HepG2 (cell line): ENCODE measurements at regions not wholly inside any gene's neighbourhood (a gene's known extent, or its start where the extent isn't known, plus 50 kb on each side); places are given as distances from the start of the nearest gene placed in this dataset.

ENCODE experiments used
- CCDC6 ChIP-seq: sonication (generic); formaldehyde crosslinking; IDR thresholded peaks from 2 replicates; pipeline ENCODE4 v1.8.1; 2022; ENCODE audit warnings: mild to moderate bottlenecking, missing genetic modification reagents, moderate library complexity
- KAT2B ChIP-seq: fragments of 150-350 bp; IDR thresholded peaks from 2 replicates; pipeline ENCODE4 v1.6.1; 2014; ENCODE audit warnings: low read depth, low read length, borderline replicate concordance
- KAT7 ChIP-seq: IDR thresholded peaks from 2 replicates; pipeline ENCODE4 v1.6.1; 2018; ENCODE audit warnings: borderline replicate concordance, missing compliant biosample characterization
- MIXL1 ChIP-seq: IDR thresholded peaks from 2 replicates; pipeline ENCODE4 v1.6.1; 2016
- ONECUT2 ChIP-seq: sonication (generic); formaldehyde crosslinking; IDR thresholded peaks from 2 replicates; pipeline ENCODE4 v1.4.0; 2020; ENCODE audit warnings: missing genetic modification reagents
- PITX1 ChIP-seq: sonication (generic); formaldehyde crosslinking; IDR thresholded peaks from 2 replicates; pipeline ENCODE4 v1.5.1; 2020; ENCODE audit warnings: mild to moderate bottlenecking, missing genetic modification reagents
- PPARG ChIP-seq: conservative IDR thresholded peaks from 2 replicates; pipeline ENCODE4 v1.6.1; 2016; ENCODE audit warnings: missing biosample characterization, missing genetic modification reagents
- SIX1 ChIP-seq: sonication (generic); formaldehyde crosslinking; IDR thresholded peaks from 2 replicates; pipeline ENCODE4 v1.4.0; 2020; ENCODE audit warnings: missing genetic modification reagents, borderline replicate concordance
- SKI ChIP-seq: fragments of 450-650 bp; IDR thresholded peaks from one replicate; pipeline ENCODE4 v1.6.1; 2018; ENCODE audit warnings: mild to moderate bottlenecking; ENCODE audit not compliant: partially characterized antibody
- SP1 ChIP-seq, 2 experiments: fragments of 450-650 bp in 1 of 2; sonication (generic) in 1 of 2; formaldehyde crosslinking in 1 of 2; IDR thresholded peaks; 2 replicates each; pipeline versions ENCODE4 v1.4.0 to v1.6.1; 2016 to 2020; ENCODE audit warnings: missing genetic modification reagents in 1 of 2
- TARDBP ChIP-seq: sonication (generic); formaldehyde crosslinking; IDR thresholded peaks from 2 replicates; pipeline ENCODE4 v1.8.0; 2022; ENCODE audit warnings: mild to moderate bottlenecking, missing genetic modification reagents
- ZNF24 ChIP-seq: fragments of 450-650 bp; IDR thresholded peaks from 2 replicates; pipeline ENCODE4 v1.6.1; 2017; ENCODE audit warnings: antibody characterized with exemption, mild to moderate bottlenecking
- ZNF569 ChIP-seq: sonication (generic); formaldehyde crosslinking; IDR thresholded peaks from 2 replicates; pipeline ENCODE4 v1.5.0; 2020; ENCODE audit warnings: mild to moderate bottlenecking, missing genetic modification reagents, moderate library complexity, borderline replicate concordance
- TF ChIP-seq, protein P1 (sequence below): IDR thresholded peaks from 2 replicates; pipeline ENCODE4 v1.6.1; 2018; ENCODE audit warnings: missing genetic modification reagents
- TF ChIP-seq, protein P2 (sequence below): sonication (generic); formaldehyde crosslinking; IDR thresholded peaks from 2 replicates; pipeline ENCODE4 v1.9.0; 2022; ENCODE audit warnings: low read depth, missing genetic modification reagents
- TF ChIP-seq, protein P3 (sequence below): sonication (generic); formaldehyde crosslinking; IDR thresholded peaks from 2 replicates; pipeline ENCODE4 v1.4.0; 2020; ENCODE audit warnings: mild to moderate bottlenecking, missing genetic modification reagents
- TF ChIP-seq, protein P4 (sequence below): sonication (generic); formaldehyde crosslinking; IDR thresholded peaks from 2 replicates; pipeline ENCODE4 v1.5.0; 2020; ENCODE audit warnings: mild to moderate bottlenecking, missing genetic modification reagents
- TF ChIP-seq, protein P5 (sequence below): sonication (generic); formaldehyde crosslinking; IDR thresholded peaks from 2 replicates; pipeline ENCODE4 v1.9.0; 2021; ENCODE audit warnings: mild to moderate bottlenecking, missing genetic modification reagents

DNA sequence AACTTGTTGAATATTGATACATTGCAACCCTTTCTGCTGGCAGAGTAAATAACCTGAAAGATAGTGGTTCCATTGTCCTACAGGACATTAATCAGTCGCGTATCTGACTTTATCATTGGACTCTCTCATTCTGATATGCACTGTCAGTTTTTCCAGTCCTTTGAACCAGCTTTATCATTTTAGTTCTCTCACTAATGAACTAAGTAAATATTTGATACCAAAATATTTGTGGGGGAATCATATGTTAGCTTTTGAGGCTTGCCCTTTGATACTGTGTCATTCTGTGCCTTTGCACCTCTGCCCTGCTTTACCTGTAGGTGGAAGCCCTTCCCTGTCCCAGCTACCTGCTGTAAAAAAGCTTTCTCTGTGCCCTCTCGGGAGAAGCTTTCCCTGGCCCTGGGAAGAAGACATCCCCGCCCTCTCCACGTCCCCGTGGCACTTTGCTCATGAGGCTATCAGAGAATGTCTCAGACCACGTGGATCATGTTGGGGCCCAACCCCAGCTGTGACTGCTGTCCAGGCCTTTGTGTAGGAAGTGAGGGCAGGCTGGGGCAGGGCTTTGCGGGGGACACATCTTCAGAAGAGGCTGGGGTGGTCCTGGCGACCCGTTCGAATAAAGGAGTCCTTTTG is 117.8 kb upstream of the NXT1 start (continued):
- TF ChIP-seq, protein P1, sequence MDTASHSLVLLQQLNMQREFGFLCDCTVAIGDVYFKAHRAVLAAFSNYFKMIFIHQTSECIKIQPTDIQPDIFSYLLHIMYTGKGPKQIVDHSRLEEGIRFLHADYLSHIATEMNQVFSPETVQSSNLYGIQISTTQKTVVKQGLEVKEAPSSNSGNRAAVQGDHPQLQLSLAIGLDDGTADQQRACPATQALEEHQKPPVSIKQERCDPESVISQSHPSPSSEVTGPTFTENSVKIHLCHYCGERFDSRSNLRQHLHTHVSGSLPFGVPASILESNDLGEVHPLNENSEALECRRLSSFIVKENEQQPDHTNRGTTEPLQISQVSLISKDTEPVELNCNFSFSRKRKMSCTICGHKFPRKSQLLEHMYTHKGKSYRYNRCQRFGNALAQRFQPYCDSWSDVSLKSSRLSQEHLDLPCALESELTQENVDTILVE, result no peak
- TF ChIP-seq KAT2B, result no peak
- TF ChIP-seq, protein P2, sequence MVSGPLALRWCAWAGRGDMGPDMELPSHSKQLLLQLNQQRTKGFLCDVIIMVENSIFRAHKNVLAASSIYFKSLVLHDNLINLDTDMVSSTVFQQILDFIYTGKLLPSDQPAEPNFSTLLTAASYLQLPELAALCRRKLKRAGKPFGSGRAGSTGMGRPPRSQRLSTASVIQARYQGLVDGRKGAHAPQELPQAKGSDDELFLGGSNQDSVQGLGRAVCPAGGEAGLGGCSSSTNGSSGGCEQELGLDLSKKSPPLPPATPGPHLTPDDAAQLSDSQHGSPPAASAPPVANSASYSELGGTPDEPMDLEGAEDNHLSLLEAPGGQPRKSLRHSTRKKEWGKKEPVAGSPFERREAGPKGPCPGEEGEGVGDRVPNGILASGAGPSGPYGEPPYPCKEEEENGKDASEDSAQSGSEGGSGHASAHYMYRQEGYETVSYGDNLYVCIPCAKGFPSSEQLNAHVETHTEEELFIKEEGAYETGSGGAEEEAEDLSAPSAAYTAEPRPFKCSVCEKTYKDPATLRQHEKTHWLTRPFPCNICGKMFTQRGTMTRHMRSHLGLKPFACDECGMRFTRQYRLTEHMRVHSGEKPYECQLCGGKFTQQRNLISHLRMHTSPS, result no peak
- TF ChIP-seq, protein P3, sequence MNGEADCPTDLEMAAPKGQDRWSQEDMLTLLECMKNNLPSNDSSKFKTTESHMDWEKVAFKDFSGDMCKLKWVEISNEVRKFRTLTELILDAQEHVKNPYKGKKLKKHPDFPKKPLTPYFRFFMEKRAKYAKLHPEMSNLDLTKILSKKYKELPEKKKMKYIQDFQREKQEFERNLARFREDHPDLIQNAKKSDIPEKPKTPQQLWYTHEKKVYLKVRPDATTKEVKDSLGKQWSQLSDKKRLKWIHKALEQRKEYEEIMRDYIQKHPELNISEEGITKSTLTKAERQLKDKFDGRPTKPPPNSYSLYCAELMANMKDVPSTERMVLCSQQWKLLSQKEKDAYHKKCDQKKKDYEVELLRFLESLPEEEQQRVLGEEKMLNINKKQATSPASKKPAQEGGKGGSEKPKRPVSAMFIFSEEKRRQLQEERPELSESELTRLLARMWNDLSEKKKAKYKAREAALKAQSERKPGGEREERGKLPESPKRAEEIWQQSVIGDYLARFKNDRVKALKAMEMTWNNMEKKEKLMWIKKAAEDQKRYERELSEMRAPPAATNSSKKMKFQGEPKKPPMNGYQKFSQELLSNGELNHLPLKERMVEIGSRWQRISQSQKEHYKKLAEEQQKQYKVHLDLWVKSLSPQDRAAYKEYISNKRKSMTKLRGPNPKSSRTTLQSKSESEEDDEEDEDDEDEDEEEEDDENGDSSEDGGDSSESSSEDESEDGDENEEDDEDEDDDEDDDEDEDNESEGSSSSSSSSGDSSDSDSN (CRISPR knock-in tag), result no peak
- no peak for TF ChIP-seq SP1 (IDR thresholded peaks at IDR 0.05)
- TF ChIP-seq SP1 (CRISPR knock-in tag; IDR thresholded peaks at IDR 0.05), result no peak
- peak; percentile 62 for TF ChIP-seq PPARG (CRISPR knock-in tag)
- TF ChIP-seq ZNF569 (CRISPR knock-in tag), result no peak
- no peak for TF ChIP-seq SKI
- no peak for TF ChIP-seq PITX1 (CRISPR knock-in tag)
- TF ChIP-seq CCDC6, result no peak
- TF ChIP-seq TARDBP (CRISPR knock-in tag), result no peak
- TF ChIP-seq ZNF24, result no peak
- no peak for TF ChIP-seq MIXL1 (CRISPR knock-in tag)
- TF ChIP-seq, protein P4, sequence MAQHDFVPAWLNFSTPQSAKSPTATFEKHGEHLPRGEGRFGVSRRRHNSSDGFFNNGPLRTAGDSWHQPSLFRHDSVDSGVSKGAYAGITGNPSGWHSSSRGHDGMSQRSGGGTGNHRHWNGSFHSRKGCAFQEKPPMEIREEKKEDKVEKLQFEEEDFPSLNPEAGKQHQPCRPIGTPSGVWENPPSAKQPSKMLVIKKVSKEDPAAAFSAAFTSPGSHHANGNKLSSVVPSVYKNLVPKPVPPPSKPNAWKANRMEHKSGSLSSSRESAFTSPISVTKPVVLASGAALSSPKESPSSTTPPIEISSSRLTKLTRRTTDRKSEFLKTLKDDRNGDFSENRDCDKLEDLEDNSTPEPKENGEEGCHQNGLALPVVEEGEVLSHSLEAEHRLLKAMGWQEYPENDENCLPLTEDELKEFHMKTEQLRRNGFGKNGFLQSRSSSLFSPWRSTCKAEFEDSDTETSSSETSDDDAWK (CRISPR knock-in tag), result no peak
- TF ChIP-seq, protein P5, sequence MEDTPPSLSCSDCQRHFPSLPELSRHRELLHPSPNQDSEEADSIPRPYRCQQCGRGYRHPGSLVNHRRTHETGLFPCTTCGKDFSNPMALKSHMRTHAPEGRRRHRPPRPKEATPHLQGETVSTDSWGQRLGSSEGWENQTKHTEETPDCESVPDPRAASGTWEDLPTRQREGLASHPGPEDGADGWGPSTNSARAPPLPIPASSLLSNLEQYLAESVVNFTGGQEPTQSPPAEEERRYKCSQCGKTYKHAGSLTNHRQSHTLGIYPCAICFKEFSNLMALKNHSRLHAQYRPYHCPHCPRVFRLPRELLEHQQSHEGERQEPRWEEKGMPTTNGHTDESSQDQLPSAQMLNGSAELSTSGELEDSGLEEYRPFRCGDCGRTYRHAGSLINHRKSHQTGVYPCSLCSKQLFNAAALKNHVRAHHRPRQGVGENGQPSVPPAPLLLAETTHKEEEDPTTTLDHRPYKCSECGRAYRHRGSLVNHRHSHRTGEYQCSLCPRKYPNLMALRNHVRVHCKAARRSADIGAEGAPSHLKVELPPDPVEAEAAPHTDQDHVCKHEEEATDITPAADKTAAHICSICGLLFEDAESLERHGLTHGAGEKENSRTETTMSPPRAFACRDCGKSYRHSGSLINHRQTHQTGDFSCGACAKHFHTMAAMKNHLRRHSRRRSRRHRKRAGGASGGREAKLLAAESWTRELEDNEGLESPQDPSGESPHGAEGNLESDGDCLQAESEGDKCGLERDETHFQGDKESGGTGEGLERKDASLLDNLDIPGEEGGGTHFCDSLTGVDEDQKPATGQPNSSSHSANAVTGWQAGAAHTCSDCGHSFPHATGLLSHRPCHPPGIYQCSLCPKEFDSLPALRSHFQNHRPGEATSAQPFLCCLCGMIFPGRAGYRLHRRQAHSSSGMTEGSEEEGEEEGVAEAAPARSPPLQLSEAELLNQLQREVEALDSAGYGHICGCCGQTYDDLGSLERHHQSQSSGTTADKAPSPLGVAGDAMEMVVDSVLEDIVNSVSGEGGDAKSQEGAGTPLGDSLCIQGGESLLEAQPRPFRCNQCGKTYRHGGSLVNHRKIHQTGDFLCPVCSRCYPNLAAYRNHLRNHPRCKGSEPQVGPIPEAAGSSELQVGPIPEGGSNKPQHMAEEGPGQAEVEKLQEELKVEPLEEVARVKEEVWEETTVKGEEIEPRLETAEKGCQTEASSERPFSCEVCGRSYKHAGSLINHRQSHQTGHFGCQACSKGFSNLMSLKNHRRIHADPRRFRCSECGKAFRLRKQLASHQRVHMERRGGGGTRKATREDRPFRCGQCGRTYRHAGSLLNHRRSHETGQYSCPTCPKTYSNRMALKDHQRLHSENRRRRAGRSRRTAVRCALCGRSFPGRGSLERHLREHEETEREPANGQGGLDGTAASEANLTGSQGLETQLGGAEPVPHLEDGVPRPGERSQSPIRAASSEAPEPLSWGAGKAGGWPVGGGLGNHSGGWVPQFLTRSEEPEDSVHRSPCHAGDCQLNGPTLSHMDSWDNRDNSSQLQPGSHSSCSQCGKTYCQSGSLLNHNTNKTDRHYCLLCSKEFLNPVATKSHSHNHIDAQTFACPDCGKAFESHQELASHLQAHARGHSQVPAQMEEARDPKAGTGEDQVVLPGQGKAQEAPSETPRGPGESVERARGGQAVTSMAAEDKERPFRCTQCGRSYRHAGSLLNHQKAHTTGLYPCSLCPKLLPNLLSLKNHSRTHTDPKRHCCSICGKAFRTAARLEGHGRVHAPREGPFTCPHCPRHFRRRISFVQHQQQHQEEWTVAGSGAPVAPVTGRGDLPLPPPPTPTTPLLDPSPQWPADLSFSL, result no peak
- no peak for TF ChIP-seq ONECUT2 (CRISPR knock-in tag)
- no peak for TF ChIP-seq KAT7 (CRISPR knock-in tag)
- no peak for TF ChIP-seq SIX1 (CRISPR knock-in tag)
